NK-92 treated with Interleukin-12 subunit alpha and Interleukin-12 subunit beta, amount 100 ng/mL, for 24 hours (cell line): ENCODE measurements at regions not wholly inside any gene's neighbourhood (a gene's known extent, or its start where the extent isn't known, plus 50 kb on each side); places are given as distances from the start of the nearest gene placed in this dataset.

Experiments used
- DNase-seq: peaks from one replicate; lab custom pipeline; 2025; lab: John Stamatoyannopoulos, UW

GRCh38 chr11:80346353-80347059 is 905.7 kb upstream of the TENM4 start:
- no peak for DNase-seq

- no peak for DNase-seq
Measured at GRCh38 chr11:80343436-80343835, 902.6 kb upstream of the TENM4 start.

- no peak for DNase-seq
Measured at GRCh38 chr11:80338231-80338630, 897.4 kb upstream of the TENM4 start.

GRCh38 chr11:80331694-80332093 is 890.9 kb upstream of the TENM4 start:
- no peak for DNase-seq

GRCh38 chr11:80330264-80330663 is 889.4 kb upstream of the TENM4 start:
- DNase-seq = no peak

- DNase-seq = no peak
Measured at GRCh38 chr11:80328774-80329173, 887.9 kb upstream of the TENM4 start.

- no peak for DNase-seq
Measured at GRCh38 chr11:80327956-80328614, 887.3 kb upstream of the TENM4 start.

GRCh38 chr11:80321786-80322185 is 881.0 kb upstream of the TENM4 start:
- DNase-seq = no peak

GRCh38 chr11:80320765-80321164 is 879.9 kb upstream of the TENM4 start:
- no peak for DNase-seq

- DNase-seq = no peak
Measured at GRCh38 chr11:80320226-80320625, 879.4 kb upstream of the TENM4 start.

- no peak for DNase-seq
Measured at GRCh38 chr11:80317612-80318011, 876.8 kb upstream of the TENM4 start.

- DNase-seq = no peak
Measured at GRCh38 chr11:80315200-80315599, 874.4 kb upstream of the TENM4 start.

GRCh38 chr11:80309301-80309700 is 868.5 kb upstream of the TENM4 start:
- DNase-seq = no peak

- no peak for DNase-seq
Measured at GRCh38 chr11:80307676-80308075, 866.8 kb upstream of the TENM4 start.

- DNase-seq = no peak
Measured at GRCh38 chr11:80297858-80298632, 857.2 kb upstream of the TENM4 start.

GRCh38 chr11:80293293-80293692 is 852.5 kb upstream of the TENM4 start:
- no peak for DNase-seq

GRCh38 chr11:80284946-80285785 is 844.3 kb upstream of the TENM4 start:
- DNase-seq = no peak

GRCh38 chr11:80282643-80283042 is 841.8 kb upstream of the TENM4 start:
- DNase-seq = no peak

GRCh38 chr11:80281194-80281593 is 840.4 kb upstream of the TENM4 start:
- no peak for DNase-seq

- DNase-seq = no peak
Measured at GRCh38 chr11:80280737-80281136, 839.9 kb upstream of the TENM4 start.

GRCh38 chr11:80261776-80262175 is 820.9 kb upstream of the TENM4 start:
- DNase-seq = no peak
